ENCODE measurements at regions not wholly inside any gene's neighbourhood (a gene's known extent, or its start where the extent isn't known, plus 50 kb on each side); places are given as distances from the start of the nearest gene placed in this dataset.
"Not testable (repeated sequence)": the region's sequence is repeated elsewhere in the genome, so short reads cannot be mapped to it uniquely, and the experiment has no call there.

GRCh38 chr12:33156042-33156441 is 259.5 kb upstream of the PKP2 start:
- no peak for TF ChIP-seq JUND (IDR thresholded peaks at IDR 0.05; ENCODE audit: low read depth)
- in situ Hi-C loops (cut with HindIII; ENCODE audit: low pct_unique_long_range_greater_than_20kb, low sequenced_read_pairs), result no loop called here
- DNase-seq (ENCODE audit: low read depth in 1 of 2, low spot score in 1 of 2), result no peak

DNA sequence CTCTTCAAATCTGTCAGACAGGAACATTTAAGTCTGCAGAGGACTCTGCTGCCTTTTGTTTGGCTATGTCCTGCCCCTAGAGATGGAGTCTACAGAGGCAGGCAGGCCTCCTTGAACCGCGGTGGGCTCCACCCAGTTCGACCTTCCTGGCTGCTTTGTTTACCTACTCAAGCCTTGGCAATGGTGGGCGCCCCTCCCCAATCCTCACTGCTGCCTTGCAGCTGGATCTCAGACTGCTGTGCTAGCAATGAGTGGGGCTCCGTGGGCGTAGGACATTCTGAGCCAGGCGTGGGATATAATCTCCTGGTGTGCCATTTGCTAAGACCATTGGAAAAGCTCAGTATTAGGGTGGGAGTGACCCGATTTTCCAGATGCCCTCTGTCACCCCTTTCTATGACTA is 250.7 kb upstream of the PKP2 start:
- DNase-seq (ENCODE audit: low read depth in 1 of 2, low spot score in 1 of 2); in situ Hi-C loops (cut with HindIII; ENCODE audit: low pct_unique_long_range_greater_than_20kb, low sequenced_read_pairs): not testable (repeated sequence)

- in situ Hi-C loops (cut with HindIII; ENCODE audit: low pct_unique_long_range_greater_than_20kb, low sequenced_read_pairs), result no loop called here
Observed at GRCh38 chr12:33129500-33129899, 232.9 kb upstream of the PKP2 start.

DNA sequence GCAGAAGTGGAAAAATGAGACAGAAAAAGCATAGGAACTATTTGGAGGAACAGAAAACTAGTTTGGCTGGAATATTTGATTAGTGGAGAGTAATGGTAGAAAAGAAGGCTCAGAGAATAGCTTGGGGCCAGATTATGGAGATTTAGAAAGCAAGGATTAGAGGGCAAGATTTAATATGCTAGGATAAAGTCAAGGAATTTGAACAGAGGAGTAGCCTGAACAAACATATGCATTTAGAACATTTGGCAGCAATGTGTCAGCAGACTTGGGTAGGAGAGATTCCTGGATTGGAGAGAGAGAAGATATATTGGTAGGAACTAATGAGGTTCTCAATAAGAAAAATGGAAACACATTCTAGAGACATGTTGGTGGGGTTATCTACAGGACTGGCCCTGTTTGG is 229.2 kb upstream of the PKP2 start:
- TF ChIP-seq JUND (IDR thresholded peaks at IDR 0.05; ENCODE audit: low read depth), result no peak
- DNase-seq (ENCODE audit: low read depth in 1 of 2, low spot score in 1 of 2), result no peak
- in situ Hi-C loops (cut with HindIII; ENCODE audit: low pct_unique_long_range_greater_than_20kb, low sequenced_read_pairs), result no loop called here

More at GRCh38 chr12:33129500-33129899, 232.9 kb upstream of the PKP2 start:
- TF ChIP-seq JUND (IDR thresholded peaks at IDR 0.05; ENCODE audit: low read depth), result no peak
- DNase-seq (ENCODE audit: low read depth in 1 of 2, low spot score in 1 of 2), result no peak

DNA sequence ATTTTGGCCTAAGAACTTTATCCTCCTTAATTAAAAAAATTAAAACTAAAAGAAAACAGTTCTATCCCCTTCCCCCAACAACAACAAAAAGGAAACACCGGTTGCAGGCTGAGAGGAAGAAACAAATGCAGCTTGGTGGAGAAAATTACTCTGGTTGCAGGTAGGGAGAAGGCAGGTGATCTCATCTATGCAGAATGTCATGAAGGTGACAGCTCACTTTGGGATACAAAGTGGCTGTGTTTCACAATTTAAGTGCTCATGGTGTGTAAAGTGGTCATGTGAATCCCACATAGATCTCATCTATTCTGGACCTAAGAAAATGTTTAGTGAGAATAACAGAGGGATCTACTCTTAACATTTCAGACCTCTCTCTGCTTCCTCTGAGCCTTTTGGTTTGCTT is 219.7 kb upstream of the PKP2 start:
- no peak for TF ChIP-seq JUND (IDR thresholded peaks at IDR 0.05; ENCODE audit: low read depth)
- DNase-seq (ENCODE audit: low read depth in 1 of 2, low spot score in 1 of 2), result no peak
- in situ Hi-C loops (cut with HindIII; ENCODE audit: low pct_unique_long_range_greater_than_20kb, low sequenced_read_pairs), result no loop called here

DNA sequence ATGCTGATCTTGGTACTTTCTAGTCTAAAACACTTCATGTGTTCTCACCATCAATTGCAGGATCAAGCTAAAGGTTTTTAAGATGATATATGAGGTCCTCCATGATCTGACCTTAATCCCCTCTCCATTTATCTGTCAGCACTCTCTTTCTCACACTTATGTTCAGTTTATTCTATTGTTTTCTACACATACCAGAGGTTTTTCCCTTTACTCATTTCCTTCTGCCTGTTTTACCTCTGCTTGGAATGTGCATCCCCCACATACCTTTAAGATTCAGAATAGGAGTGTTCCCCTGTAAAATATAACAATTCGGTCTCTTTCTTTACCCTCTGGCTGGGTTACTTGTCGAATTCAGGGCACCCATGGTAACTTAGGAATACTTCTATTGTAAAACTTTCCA is 219.1 kb upstream of the PKP2 start:
- no peak for TF ChIP-seq JUND (IDR thresholded peaks at IDR 0.05; ENCODE audit: low read depth)
- DNase-seq (ENCODE audit: low read depth in 1 of 2, low spot score in 1 of 2), result no peak
- in situ Hi-C loops (cut with HindIII; ENCODE audit: low pct_unique_long_range_greater_than_20kb, low sequenced_read_pairs), result no loop called here

DNA sequence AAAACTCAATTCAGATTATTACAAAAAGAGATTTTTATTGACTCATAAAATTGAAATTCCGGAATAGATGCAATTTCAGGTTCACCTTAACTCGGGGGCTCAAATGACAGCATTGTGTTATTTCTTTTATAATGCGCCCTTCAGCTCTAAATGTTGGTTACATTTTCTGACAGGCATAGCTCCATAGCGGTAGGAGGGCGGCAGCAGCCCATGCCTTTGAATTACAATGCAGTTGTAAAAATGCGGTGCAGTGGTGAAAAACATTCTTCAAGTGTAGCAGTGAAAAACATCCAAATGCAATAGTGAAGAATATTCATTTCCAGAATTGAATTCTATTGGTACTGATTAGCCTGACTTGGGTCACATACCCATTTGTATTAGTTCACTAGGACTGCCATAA is 215.3 kb upstream of the PKP2 start:
- no peak for DNase-seq (ENCODE audit: low read depth in 1 of 2, low spot score in 1 of 2)
- in situ Hi-C loops (cut with HindIII; ENCODE audit: low pct_unique_long_range_greater_than_20kb, low sequenced_read_pairs), result no loop called here
- TF ChIP-seq JUND (IDR thresholded peaks at IDR 0.05; ENCODE audit: low read depth), result no peak

GRCh38 chr12:33107827-33108226 is 211.2 kb upstream of the PKP2 start:
- in situ Hi-C loops (cut with HindIII; ENCODE audit: low pct_unique_long_range_greater_than_20kb, low sequenced_read_pairs); DNase-seq (ENCODE audit: low read depth in 1 of 2, low spot score in 1 of 2): not testable (repeated sequence)

DNA sequence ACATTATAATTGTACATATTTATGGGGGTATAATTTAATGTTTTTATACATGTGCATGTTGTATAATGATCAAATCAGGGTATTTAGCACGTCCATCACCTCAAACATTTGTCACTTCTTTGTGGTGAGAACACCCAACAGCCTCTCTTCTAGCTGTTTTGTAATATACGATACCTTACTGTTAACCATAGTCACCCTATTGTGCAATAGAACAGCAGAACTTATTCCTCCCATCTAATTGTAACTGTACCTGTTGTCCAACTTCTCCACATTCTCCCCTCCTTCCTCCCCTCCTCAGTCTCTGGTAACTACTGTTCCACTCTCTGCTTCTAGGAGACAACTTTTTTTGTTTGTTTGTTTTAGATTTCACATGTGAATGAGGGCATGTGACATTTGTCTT is 197.0 kb upstream of the PKP2 start:
- no peak for DNase-seq (ENCODE audit: low read depth in 1 of 2, low spot score in 1 of 2)
- in situ Hi-C loops (cut with HindIII; ENCODE audit: low pct_unique_long_range_greater_than_20kb, low sequenced_read_pairs), result no loop called here
- TF ChIP-seq JUND (IDR thresholded peaks at IDR 0.05; ENCODE audit: low read depth), result no peak

DNA sequence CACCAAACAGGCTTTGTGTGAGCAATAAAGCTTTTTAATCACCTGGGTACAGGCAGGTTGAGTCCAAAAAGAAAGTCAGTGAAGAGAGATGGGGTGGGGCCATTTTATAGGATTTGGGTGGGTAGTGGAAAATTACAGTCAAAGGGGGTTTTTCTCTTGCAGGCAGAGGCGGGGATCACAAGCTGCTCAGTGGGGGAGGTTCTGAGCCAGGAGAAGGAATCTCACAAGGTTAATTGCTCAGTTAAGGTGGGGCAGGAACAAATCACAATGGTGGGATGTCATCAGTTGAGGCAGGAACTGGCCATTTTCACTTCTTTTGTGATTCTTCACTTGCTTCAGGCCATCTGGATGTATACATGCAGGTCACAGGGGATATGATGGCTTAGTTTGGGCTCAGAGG is 191.3 kb upstream of the PKP2 start:
- DNase-seq (ENCODE audit: low read depth in 1 of 2, low spot score in 1 of 2); in situ Hi-C loops (cut with HindIII; ENCODE audit: low pct_unique_long_range_greater_than_20kb, low sequenced_read_pairs): not testable (repeated sequence)

DNA sequence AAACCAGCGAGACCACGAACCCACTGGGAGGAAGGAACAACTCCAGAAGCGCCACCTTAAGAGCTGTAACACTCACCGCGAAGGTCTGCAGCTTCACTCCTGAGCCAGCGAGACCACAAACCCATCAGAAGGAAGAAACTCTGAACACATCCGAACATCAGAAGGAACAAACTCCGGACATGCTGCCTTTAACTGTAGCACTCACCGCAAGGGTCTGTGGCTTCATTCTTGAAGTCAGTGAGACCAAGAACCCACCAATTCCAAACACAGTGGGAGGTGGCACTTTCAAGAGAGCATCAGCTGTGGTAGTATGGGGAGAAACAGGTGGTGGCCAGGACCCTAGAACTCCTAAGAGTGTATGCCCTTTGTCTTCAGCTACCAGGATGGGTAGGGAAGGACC is 179.8 kb upstream of the PKP2 start:
- in situ Hi-C loops (cut with HindIII; ENCODE audit: low pct_unique_long_range_greater_than_20kb, low sequenced_read_pairs); DNase-seq (ENCODE audit: low read depth in 1 of 2, low spot score in 1 of 2): not testable (repeated sequence)

GRCh38 chr12:33075130-33075766 is 178.7 kb upstream of the PKP2 start:
- DNase-seq (ENCODE audit: low read depth in 1 of 2, low spot score in 1 of 2); in situ Hi-C loops (cut with HindIII; ENCODE audit: low pct_unique_long_range_greater_than_20kb, low sequenced_read_pairs): not testable (repeated sequence)

- TF ChIP-seq JUND (IDR thresholded peaks at IDR 0.05; ENCODE audit: low read depth), result no peak
- no peak for DNase-seq (ENCODE audit: low read depth in 1 of 2, low spot score in 1 of 2)
- in situ Hi-C loops (cut with HindIII; ENCODE audit: low pct_unique_long_range_greater_than_20kb, low sequenced_read_pairs), result no loop called here
Observed at GRCh38 chr12:33061844-33062243, 165.3 kb upstream of the PKP2 start.

DNA sequence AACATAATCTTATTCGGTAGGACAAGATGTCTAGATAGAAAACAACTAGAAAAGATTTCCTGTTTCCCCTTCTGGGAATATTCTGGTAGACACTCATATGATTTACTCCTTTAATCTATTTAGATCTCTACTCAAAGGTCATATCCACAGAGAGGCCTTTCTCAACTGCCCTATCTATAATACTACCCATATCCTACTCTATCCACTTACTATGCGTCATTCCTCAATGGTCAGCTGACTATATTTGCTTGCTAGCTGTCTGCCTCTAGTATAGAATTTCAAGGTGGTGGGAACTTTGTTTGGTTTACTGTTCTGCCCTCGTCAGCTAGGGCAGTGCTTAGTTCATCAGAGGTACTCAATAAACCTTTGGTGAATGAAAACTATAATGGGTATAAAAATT is 157.8 kb upstream of the PKP2 start:
- TF ChIP-seq JUND (IDR thresholded peaks at IDR 0.05; ENCODE audit: low read depth), result no peak
- in situ Hi-C loops (cut with HindIII; ENCODE audit: low pct_unique_long_range_greater_than_20kb, low sequenced_read_pairs), result no loop called here
- no peak for DNase-seq (ENCODE audit: low read depth in 1 of 2, low spot score in 1 of 2)
